HG03064 (cell line): ENCODE measurements at regions not wholly inside any gene's neighbourhood (a gene's known extent, or its start where the extent isn't known, plus 50 kb on each side); places are given as distances from the start of the nearest gene placed in this dataset.

Experiments used
- ATAC-seq: cut with Tn5 transposase; IDR thresholded peaks from one replicate; pipeline ENCODE4 v1.9.1; 2021; ENCODE audit warnings: low read depth; ENCODE audit not compliant: unreplicated experiment

- ATAC-seq: no peak
Measured at GRCh38 chr3:188940573-188940932, 231.2 kb upstream of the TPRG1 start.

GRCh38 chr3:188941103-188941502 is 230.7 kb upstream of the TPRG1 start:
- no peak for ATAC-seq

GRCh38 chr3:188942191-188942590 is 229.6 kb upstream of the TPRG1 start:
- ATAC-seq: no peak

GRCh38 chr3:188943591-188943990 is 228.2 kb upstream of the TPRG1 start:
- ATAC-seq: no peak

GRCh38 chr3:188944108-188944507 is 227.7 kb upstream of the TPRG1 start:
- ATAC-seq: no peak

- no peak for ATAC-seq
Measured at GRCh38 chr3:188946351-188947240, 225.2 kb upstream of the TPRG1 start.

- no peak for ATAC-seq
Measured at GRCh38 chr3:188947401-188948280, 224.1 kb upstream of the TPRG1 start.

- ATAC-seq: no peak
Measured at GRCh38 chr3:188948281-188948996, 223.3 kb upstream of the TPRG1 start.

- no peak for ATAC-seq
Measured at GRCh38 chr3:188948997-188949389, 222.8 kb upstream of the TPRG1 start.

- ATAC-seq: no peak
Measured at GRCh38 chr3:188949456-188949855, 222.3 kb upstream of the TPRG1 start.

GRCh38 chr3:188949996-188950395 is 221.8 kb upstream of the TPRG1 start:
- ATAC-seq: no peak

GRCh38 chr3:188950832-188951489 is 220.8 kb upstream of the TPRG1 start:
- ATAC-seq: no peak

GRCh38 chr3:188951734-188952133 is 220.0 kb upstream of the TPRG1 start:
- no peak for ATAC-seq

- ATAC-seq: no peak
Measured at GRCh38 chr3:188954590-188955208, 217.1 kb upstream of the TPRG1 start.

GRCh38 chr3:188955919-188956318 is 215.9 kb upstream of the TPRG1 start:
- ATAC-seq: no peak

GRCh38 chr3:188956839-188957489 is 214.8 kb upstream of the TPRG1 start:
- ATAC-seq: no peak

- ATAC-seq: no peak
Measured at GRCh38 chr3:188959013-188959412, 212.8 kb upstream of the TPRG1 start.

GRCh38 chr3:188962253-188963247 is 209.2 kb upstream of the TPRG1 start:
- no peak for ATAC-seq
